ENCODE measurements at regions not wholly inside any gene's neighbourhood (a gene's known extent, or its start where the extent isn't known, plus 50 kb on each side); places are given as distances from the start of the nearest gene placed in this dataset.

DNA sequence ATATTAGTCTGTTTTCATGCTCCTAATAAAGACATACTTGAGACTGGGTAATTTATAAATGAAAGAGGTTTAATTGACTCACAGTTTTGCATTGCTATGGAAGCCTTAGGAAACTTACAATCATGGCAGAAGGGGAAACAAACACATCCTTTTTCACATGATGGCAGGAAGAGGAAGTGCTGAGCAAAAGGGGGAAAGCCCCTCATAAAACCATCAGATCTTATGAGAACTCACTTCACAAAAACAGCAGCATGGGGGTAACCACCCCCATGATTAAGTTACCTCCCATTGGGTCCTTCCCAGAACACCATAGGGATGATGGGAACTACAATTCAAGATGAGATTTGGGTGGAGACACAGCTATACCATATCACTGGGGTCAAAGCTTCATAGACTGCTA, 254.2 kb downstream of the ERMARD start:
- TF ChIP-seq, protein P1, sequence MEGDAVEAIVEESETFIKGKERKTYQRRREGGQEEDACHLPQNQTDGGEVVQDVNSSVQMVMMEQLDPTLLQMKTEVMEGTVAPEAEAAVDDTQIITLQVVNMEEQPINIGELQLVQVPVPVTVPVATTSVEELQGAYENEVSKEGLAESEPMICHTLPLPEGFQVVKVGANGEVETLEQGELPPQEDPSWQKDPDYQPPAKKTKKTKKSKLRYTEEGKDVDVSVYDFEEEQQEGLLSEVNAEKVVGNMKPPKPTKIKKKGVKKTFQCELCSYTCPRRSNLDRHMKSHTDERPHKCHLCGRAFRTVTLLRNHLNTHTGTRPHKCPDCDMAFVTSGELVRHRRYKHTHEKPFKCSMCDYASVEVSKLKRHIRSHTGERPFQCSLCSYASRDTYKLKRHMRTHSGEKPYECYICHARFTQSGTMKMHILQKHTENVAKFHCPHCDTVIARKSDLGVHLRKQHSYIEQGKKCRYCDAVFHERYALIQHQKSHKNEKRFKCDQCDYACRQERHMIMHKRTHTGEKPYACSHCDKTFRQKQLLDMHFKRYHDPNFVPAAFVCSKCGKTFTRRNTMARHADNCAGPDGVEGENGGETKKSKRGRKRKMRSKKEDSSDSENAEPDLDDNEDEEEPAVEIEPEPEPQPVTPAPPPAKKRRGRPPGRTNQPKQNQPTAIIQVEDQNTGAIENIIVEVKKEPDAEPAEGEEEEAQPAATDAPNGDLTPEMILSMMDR (IDR thresholded peaks at IDR 0.05), result no peak
- TF ChIP-seq POLR2A (IDR thresholded peaks at IDR 0.05), result no peak

All from body of pancreas (tissue), 4 donors.